Thymus (tissue), 11 donors: ENCODE measurements at regions not wholly inside any gene's neighbourhood (a gene's known extent, or its start where the extent isn't known, plus 50 kb on each side); places are given as distances from the start of the nearest gene placed in this dataset.

Source experiments
- DNase-seq, 9 donors: peaks; one replicate each; pipeline ENCODE4 v3.0.0-alpha.2; 2013; ENCODE audit warnings: low spot score in 9 of 9, low read depth in 6 of 9, missing footprints in 1 of 9
- H3K27ac ChIP-seq, 2 donors: one replicate each; pipeline ENCODE4 v1.5.1; 2013; ENCODE audit warnings: control low read depth in 1 of 2, low read depth in 1 of 2, low read length in 1 of 2, mild to moderate bottlenecking in 1 of 2, moderate library complexity in 1 of 2
- H3K27me3 ChIP-seq, 2 donors: one replicate each; pipeline ENCODE4 v1.5.1; 2013; ENCODE audit warnings: low read length in 1 of 2; ENCODE audit not compliant: control insufficient read depth in 2 of 2, insufficient read depth in 1 of 2
- H3K36me3 ChIP-seq, 2 donors: one replicate each; pipeline ENCODE4 v1.5.1; 2013; ENCODE audit warnings: low read length in 1 of 2, mild to moderate bottlenecking in 1 of 2, moderate library complexity in 1 of 2; ENCODE audit not compliant: control insufficient read depth in 2 of 2, insufficient read depth in 2 of 2
- H3K4me1 ChIP-seq, 2 donors: one replicate each; pipeline ENCODE4 v1.5.1; 2013; ENCODE audit warnings: low read length in 2 of 2; ENCODE audit not compliant: control insufficient read depth in 2 of 2, insufficient read depth in 2 of 2
- H3K4me3 ChIP-seq, 2 donors: one replicate each; pipeline ENCODE4 v1.5.1; 2013; ENCODE audit warnings: low read length in 2 of 2, control low read depth in 1 of 2, mild to moderate bottlenecking in 1 of 2
- H3K9me3 ChIP-seq, 2 donors: one replicate each; pipeline ENCODE4 v1.5.1; 2013; ENCODE audit warnings: low read length in 1 of 2, mild to moderate bottlenecking in 1 of 2; ENCODE audit not compliant: control insufficient read depth in 2 of 2, insufficient read depth in 1 of 2
- WGBS: extraction: QIAGEN DNeasy Blood & Tissue Kit; methylation state at CpG from one replicate; pipeline ENCODE4 v1.1.7; 2013; 5-methylcytosine and 5-hydroxymethylcytosine counted together
- donor health status: healthy.

GRCh38 chr18:51582551-51582950, 385.1 kb upstream of the MEX3C start:
- 93% methylated on average over 2 of the region's 2 CpGs for WGBS
- H3K9me3 ChIP-seq: no peaks in the 10 kb centered on the region
- no peak overlapping the region for H3K4me3 ChIP-seq
- H3K27me3 ChIP-seq: no peaks in the 10 kb centered on the region
- no peaks in the 10 kb centered on the region for H3K4me1 ChIP-seq
- no peaks in the 10 kb centered on the region for H3K36me3 ChIP-seq
- no peak for DNase-seq
- no peak overlapping the region for H3K27ac ChIP-seq

- H3K9me3 ChIP-seq: no peaks in the 10 kb centered on the region
- H3K27me3 ChIP-seq: no peaks in the 10 kb centered on the region
- no peaks in the 10 kb centered on the region for H3K4me1 ChIP-seq
- no peak overlapping the region for H3K4me3 ChIP-seq
- no peak for DNase-seq
- 92% methylated on average over 3 of the region's 3 CpGs for WGBS
- no peak overlapping the region for H3K27ac ChIP-seq
- H3K36me3 ChIP-seq: no peaks in the 10 kb centered on the region
These were observed 391.1 kb upstream of the MEX3C start for GRCh38 chr18:51588616-51589015.

GRCh38 chr18:51593931-51594330, 396.4 kb upstream of the MEX3C start:
- no peaks in the 10 kb centered on the region for H3K27me3 ChIP-seq
- no peak overlapping the region for H3K27ac ChIP-seq
- H3K4me1 ChIP-seq: no peaks in the 10 kb centered on the region
- no peaks in the 10 kb centered on the region for H3K36me3 ChIP-seq
- no peak overlapping the region for H3K4me3 ChIP-seq
- 80% methylated on average over 2 of the region's 2 CpGs for WGBS
- DNase-seq: no peak
- peaks cover 0 to 6% of the 10 kb centered on the region in 2 donors for H3K9me3 ChIP-seq

GRCh38 chr18:51603111-51603510, 405.6 kb upstream of the MEX3C start:
- H3K9me3 ChIP-seq: no peaks in the 10 kb centered on the region
- no peak overlapping the region for H3K27ac ChIP-seq
- H3K4me1 ChIP-seq: no peaks in the 10 kb centered on the region
- DNase-seq: no peak
- H3K27me3 ChIP-seq: no peaks in the 10 kb centered on the region
- H3K36me3 ChIP-seq: no peaks in the 10 kb centered on the region
- H3K4me3 ChIP-seq: no peak overlapping the region

- 40% methylated on average over 4 of the region's 4 CpGs for WGBS
- Histone ChIP-seq H3K27me3 (no peaks in the 10 kb centered on the region), H3K36me3 (no peaks in the 10 kb centered on the region), H3K4me3 (no peak overlapping the region), H3K9me3 (no peaks in the 10 kb centered on the region), H3K4me1 (no peaks in the 10 kb centered on the region), H3K27ac (no peak overlapping the region)
- DNase-seq: no peak
These were observed 406.1 kb upstream of the MEX3C start for GRCh38 chr18:51603551-51603950.

DNA sequence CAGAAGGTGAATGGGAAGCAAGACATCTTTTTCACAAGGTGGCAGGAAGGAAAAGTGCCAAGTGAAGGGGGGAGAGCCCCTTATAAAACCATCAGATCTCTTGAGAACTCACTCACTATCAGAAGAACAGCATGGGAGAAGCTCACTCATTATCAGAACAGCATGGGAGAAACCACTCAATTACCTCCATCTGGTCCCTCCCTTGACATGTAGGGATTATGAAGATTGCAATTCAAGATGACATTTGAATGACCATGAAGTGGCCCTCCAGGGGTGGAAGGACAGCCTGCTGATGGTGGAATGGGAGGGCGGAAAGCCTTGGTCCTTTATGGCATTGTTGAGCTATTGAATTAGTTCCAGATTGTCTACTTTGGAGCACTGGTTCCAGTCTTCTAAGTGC, 413.0 kb upstream of the MEX3C start:
- H3K9me3 ChIP-seq: no peaks in the 10 kb centered on the region
- no peak overlapping the region for H3K4me3 ChIP-seq
- 96% methylated on average over 1 of the region's 1 CpG for WGBS
- peaks cover 0 to 4% of the 10 kb centered on the region in 2 donors for H3K4me1 ChIP-seq
- no peaks in the 10 kb centered on the region for H3K27me3 ChIP-seq
- no peaks in the 10 kb centered on the region for H3K36me3 ChIP-seq
- no peak overlapping the region for H3K27ac ChIP-seq
- DNase-seq: no peak

GRCh38 chr18:51611326-51611725, 413.8 kb upstream of the MEX3C start:
- H3K4me1 ChIP-seq: peaks cover 0 to 4% of the 10 kb centered on the region in 2 donors
- WGBS: 89% methylated on average over 1 of the region's 1 CpG
- H3K27ac ChIP-seq: no peak overlapping the region
- no peaks in the 10 kb centered on the region for H3K36me3 ChIP-seq
- no peak overlapping the region for H3K4me3 ChIP-seq
- no peaks in the 10 kb centered on the region for H3K27me3 ChIP-seq
- no peak for DNase-seq
- no peaks in the 10 kb centered on the region for H3K9me3 ChIP-seq

DNA sequence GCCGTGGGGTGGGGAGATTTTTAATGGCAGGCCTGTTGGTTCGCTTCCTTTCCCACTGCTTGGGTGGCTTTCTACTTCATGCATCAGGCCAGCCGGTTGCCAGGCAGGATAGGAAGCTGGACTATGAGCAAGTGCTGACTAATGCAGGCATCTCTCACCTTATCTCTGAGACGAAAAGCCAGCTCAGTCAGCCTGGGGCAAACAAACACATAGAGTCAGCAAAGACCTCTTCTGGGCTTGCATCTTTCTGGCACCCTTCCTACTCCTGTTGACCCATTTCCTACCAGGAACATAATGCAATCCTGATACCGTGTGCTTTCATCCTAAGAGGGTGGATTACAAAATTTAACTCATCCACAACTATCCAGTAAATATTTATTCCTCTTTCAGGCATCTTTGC, 416.6 kb upstream of the MEX3C start:
- H3K4me1 ChIP-seq: peaks cover 0 to 4% of the 10 kb centered on the region in 2 donors
- no peaks in the 10 kb centered on the region for H3K9me3 ChIP-seq
- no peak for DNase-seq
- H3K27ac ChIP-seq: peak overlapping the region in 1 of 2 donors; percentile 68
- 73% methylated on average over 5 of the region's 5 CpGs for WGBS
- H3K4me3 ChIP-seq: no peak overlapping the region
- no peaks in the 10 kb centered on the region for H3K27me3 ChIP-seq
- no peaks in the 10 kb centered on the region for H3K36me3 ChIP-seq

GRCh38 chr18:51614967-51615571, 417.6 kb upstream of the MEX3C start:
- peak in 2 of 9 donors; percentile 2 to 33 for DNase-seq
- H3K9me3 ChIP-seq: no peaks in the 10 kb centered on the region
- peak overlapping the region; percentile 68 to 70 for H3K27ac ChIP-seq
- H3K4me1 ChIP-seq: peaks cover 0 to 10% of the 10 kb centered on the region in 2 donors
- H3K27me3 ChIP-seq: no peaks in the 10 kb centered on the region
- no peak overlapping the region for H3K4me3 ChIP-seq
- no peaks in the 10 kb centered on the region for H3K36me3 ChIP-seq
- 77% methylated on average over 7 of the region's 7 CpGs for WGBS

- Histone ChIP-seq H3K4me1 (peaks cover 0 to 10% of the 10 kb centered on the region in 2 donors), H3K27me3 (no peaks in the 10 kb centered on the region), H3K4me3 (no peak overlapping the region), H3K9me3 (no peaks in the 10 kb centered on the region), H3K27ac (peak overlapping the region in 1 of 2 donors; percentile 74), H3K36me3 (no peaks in the 10 kb centered on the region)
- no peak for DNase-seq
- WGBS: 70% methylated on average over 4 of the region's 4 CpGs
These were observed 419.7 kb upstream of the MEX3C start for GRCh38 chr18:51617167-51617566.
